ENCODE measurements at regions not wholly inside any gene's neighbourhood (a gene's known extent, or its start where the extent isn't known, plus 50 kb on each side); places are given as distances from the start of the nearest gene placed in this dataset.

DNA sequence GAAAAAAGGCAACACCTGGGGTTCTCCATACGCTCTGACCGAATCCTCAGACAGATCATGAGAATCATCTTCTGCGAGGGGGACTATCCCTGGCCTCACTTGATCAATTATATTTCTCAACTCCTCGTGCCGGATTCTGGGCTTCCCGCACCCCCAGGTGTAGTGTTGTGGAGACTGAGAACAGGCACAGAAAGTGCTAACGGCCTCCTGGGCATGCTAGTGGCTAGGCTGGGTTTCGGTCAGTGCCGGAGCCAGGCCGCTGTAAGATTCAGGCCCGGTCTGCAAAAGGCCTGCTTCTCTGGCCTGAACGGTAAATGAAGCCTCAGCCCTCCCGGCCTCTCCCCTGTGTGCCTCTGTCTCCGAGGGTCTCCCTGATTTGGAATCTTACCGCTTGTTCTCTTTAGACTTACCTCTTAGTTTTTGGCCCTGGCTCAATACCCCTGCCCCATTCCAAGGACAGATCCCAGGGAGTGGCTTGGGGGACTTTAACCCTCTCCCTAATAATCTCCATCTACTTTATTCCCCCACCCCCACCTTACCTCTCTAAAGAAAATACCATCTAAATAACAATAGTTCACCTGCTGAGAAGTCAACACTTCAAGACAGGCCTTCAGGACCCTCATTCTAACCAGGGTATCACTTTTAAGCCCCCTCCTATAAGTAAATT is 79.0 kb upstream of the MEDAG start:
- Histone ChIP-seq H3K18ac (ENCODE audit: extremely low read depth, low read length) (no peak overlapping the region), H3K4me3 (ENCODE audit: extremely low read depth in 1 of 4, insufficient read depth in 2 of 4, low read depth in 3 of 4, low read length in 4 of 4) (no peak overlapping the region), H2BK15ac (ENCODE audit: low read length) (no peak overlapping the region), H2AK5ac (ENCODE audit: low read depth, low read length) (no peak overlapping the region), H3K4me2 (ENCODE audit: insufficient read depth in 1 of 2, low read depth in 2 of 2, low read length in 2 of 2) (0 out of 4 replicates have a peak overlapping the region, but pooled peaks of 1 of the 2 experiments have one; percentile 17), H3K27ac (ENCODE audit: low read depth, low read length) (no peak overlapping the region), H4K8ac (ENCODE audit: extremely low read depth, insufficient read depth, low read length) (no peak overlapping the region), H3K23ac (ENCODE audit: insufficient read length) (no peak overlapping the region), H3K79me1 (ENCODE audit: low read depth, low read length) (no peaks in the 10 kb centered on the region), H3K14ac (ENCODE audit: insufficient read length) (no peak overlapping the region), H3K79me2 (ENCODE audit: control insufficient read depth in 1 of 2, insufficient read depth in 2 of 2, low read length in 2 of 2) (no peaks in the 10 kb centered on the region), H2BK12ac (ENCODE audit: low read depth, low read length) (no peak overlapping the region), H3K23me2 (ENCODE audit: low read depth, low read length) (no peaks in the 10 kb centered on the region), H3K56ac (replicated peaks; ENCODE audit: insufficient read length, low read depth, low read length) (no peak overlapping the region), H3K9me3 (ENCODE audit: insufficient read depth in 2 of 2, low read depth in 1 of 2, low read length in 1 of 2) (no peaks in the 10 kb centered on the region), H3K27me3 (replicated peaks in 1 of 4; ENCODE audit: control insufficient read depth in 3 of 4, extremely low read depth in 1 of 4, insufficient read depth in 3 of 4, low read length in 3 of 4) (peaks cover 0 to 18% (median 12%) of the 10 kb centered on the region in 4 experiments; a peak in 4 of 7 replicates), H2AFZ (ENCODE audit: low read length) (no peak overlapping the region), H2BK5ac (ENCODE audit: low read depth, low read length) (no peak overlapping the region), H3K4me1 (replicated peaks in 1 of 4; ENCODE audit: control insufficient read depth in 3 of 4, insufficient read depth in 4 of 4, low read length in 3 of 4) (0 out of 7 replicates have a peak, but pooled peaks cover 0 to 4% (median 1%) of the 10 kb centered on the region in 4 experiments), H3K4ac (replicated peaks; ENCODE audit: insufficient read length, low read depth, low read length) (no peak overlapping the region), H4K5ac (ENCODE audit: insufficient read length, low read depth, low read length) (no peak overlapping the region), H2BK120ac (replicated peaks; ENCODE audit: low read depth, low read length) (no peak overlapping the region), H2BK20ac (ENCODE audit: low read length) (no peak overlapping the region), H3K9ac (replicated peaks in 1 of 4; ENCODE audit: extremely low read depth in 1 of 4, low read depth in 3 of 4, low read length in 3 of 4) (no peak overlapping the region), H3K36me3 (ENCODE audit: control insufficient read depth in 2 of 4, insufficient read depth in 4 of 4, low read length in 3 of 4) (no peaks in the 10 kb centered on the region), H4K91ac (replicated peaks; ENCODE audit: insufficient read length, low read length) (no peak overlapping the region), H4K20me1 (replicated peaks in 1 of 2; ENCODE audit: control insufficient read depth in 1 of 2, insufficient read depth in 2 of 2, low read length in 2 of 2) (no peaks in the 10 kb centered on the region)
- 90% methylated on average over 15 of the region's 15 CpGs; no CpG with 5 or more reads in 1 of the 2 experiments for WGBS, 2 experiments (ENCODE audit: extremely low coverage in 1 of 2, insufficient coverage in 1 of 2, insufficient read length in 1 of 2, insufficient replicate concordance in 2 of 2, low coverage in 1 of 2, low lambda C conversion rate in 2 of 2, missing lambda C conversion rate in 1 of 2)
- no peak for FAIRE-seq
- POLR2A ChIA-PET (ENCODE audit: partially characterized antibody), result no interaction called here
- CTCF ChIA-PET (ENCODE audit: partially characterized antibody), result no interaction called here
- DNase-seq (ENCODE audit: low read depth in 1 of 2, low spot score in 2 of 2), result no peak
- TF ChIP-seq SAP30 (IDR thresholded peaks at IDR 0.05; ENCODE audit: insufficient read depth, insufficient replicate concordance, low read length) (no peak), SIN3A (conservative IDR thresholded peaks at IDR 0.05 in 1 of 2, IDR thresholded peaks at IDR 0.05 in 1 of 2; ENCODE audit: low read depth in 1 of 2, low read length in 2 of 2) (no peak), SRF (IDR thresholded peaks at IDR 0.05; ENCODE audit: low read depth, low read length) (no peak), CHD2 (IDR thresholded peaks at IDR 0.05; ENCODE audit: low read length) (no peak), RNF2 (IDR thresholded peaks at IDR 0.05; ENCODE audit: borderline replicate concordance, low read depth, low read length, missing control alignments, poor library complexity, severe bottlenecking) (no peak), KDM1A (IDR thresholded peaks at IDR 0.05; ENCODE audit: borderline replicate concordance, low read length) (no peak), ZNF274 (IDR thresholded peaks at IDR 0.05; ENCODE audit: borderline replicate concordance, extremely low read depth, low read length) (no peak), CREB1 (IDR thresholded peaks at IDR 0.05) (no peak), SP1 (IDR thresholded peaks at IDR 0.05; ENCODE audit: low read depth, low read length) (no peak), CTBP2 (IDR thresholded peaks at IDR 0.05; ENCODE audit: borderline replicate concordance, insufficient read depth, insufficient read length, low read length) (no peak), PHF8 (conservative IDR thresholded peaks at IDR 0.05; ENCODE audit: low read depth, low read length) (no peak)
- TF ChIP-seq, protein P1, sequence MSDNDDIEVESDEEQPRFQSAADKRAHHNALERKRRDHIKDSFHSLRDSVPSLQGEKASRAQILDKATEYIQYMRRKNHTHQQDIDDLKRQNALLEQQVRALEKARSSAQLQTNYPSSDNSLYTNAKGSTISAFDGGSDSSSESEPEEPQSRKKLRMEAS (IDR thresholded peaks at IDR 0.05), result no peak

All from H1 (cell line).